ENCODE measurements at regions not wholly inside any gene's neighbourhood (a gene's known extent, or its start where the extent isn't known, plus 50 kb on each side); places are given as distances from the start of the nearest gene placed in this dataset.

DNA sequence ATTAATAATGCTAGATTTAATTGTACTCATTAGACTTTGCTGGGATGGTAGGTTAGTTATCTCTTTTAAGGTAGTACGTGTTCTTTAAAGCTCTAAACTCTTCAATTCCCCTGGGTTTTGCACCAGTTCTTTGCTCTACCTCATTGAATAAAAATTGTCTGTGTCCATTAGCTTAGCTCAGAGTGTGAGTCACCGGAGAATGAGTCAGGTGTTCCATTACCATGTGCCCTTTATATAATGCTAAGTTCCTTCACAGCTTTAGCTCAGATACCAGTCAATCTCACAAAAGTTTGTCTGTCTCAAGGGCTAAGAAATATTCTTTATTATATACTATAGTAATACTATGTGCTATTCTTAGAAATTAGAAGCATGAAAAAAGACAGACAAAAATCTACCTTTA is 339.4 kb downstream of the PRELID2 start:
- H3K36me3 ChIP-seq (ENCODE audit: control insufficient read depth, insufficient read depth, low read length): no peaks in the 10 kb centered on the region
- no peak overlapping the region for H3K4me3 ChIP-seq (ENCODE audit: low read depth, low read length)
- no peaks in the 10 kb centered on the region for H3K27me3 ChIP-seq (replicated peaks; ENCODE audit: control insufficient read depth, insufficient read depth, low read length)
- no peak for TF ChIP-seq CTCF (IDR thresholded peaks at IDR 0.05; ENCODE audit: insufficient read depth in 1 of 2, low read depth in 1 of 2, low read length in 1 of 2, severe bottlenecking in 1 of 2, unreplicated experiment in 1 of 2)
- CTCF ChIA-PET: no interaction called here
- intact Hi-C loops (cut with micrococcal nuclease; ENCODE audit: unreplicated experiment): no loop called here
- POLR2A ChIA-PET: no interaction called here
- H3K4me3 Mint-ChIP-seq (ENCODE audit: unreplicated experiment): no peak overlapping the region
- DNase-seq: no peak
- H3K27ac Mint-ChIP-seq (ENCODE audit: unreplicated experiment): no peak overlapping the region
- H3K9me3 Mint-ChIP-seq (ENCODE audit: unreplicated experiment): no peaks in the 10 kb centered on the region
- H3K4me1 ChIP-seq: no peaks in the 10 kb centered on the region
- no peaks in the 10 kb centered on the region for H3K36me3 Mint-ChIP-seq (ENCODE audit: insufficient read depth, unreplicated experiment)
- H3K9me3 ChIP-seq: no peaks in the 10 kb centered on the region
- no peaks in the 10 kb centered on the region for H3K27me3 Mint-ChIP-seq (ENCODE audit: insufficient read depth, unreplicated experiment)
- no peaks in the 10 kb centered on the region for H3K4me1 Mint-ChIP-seq (ENCODE audit: low read depth, unreplicated experiment)
- BruUV-seq (replicated peaks): no TSS peak

DNA sequence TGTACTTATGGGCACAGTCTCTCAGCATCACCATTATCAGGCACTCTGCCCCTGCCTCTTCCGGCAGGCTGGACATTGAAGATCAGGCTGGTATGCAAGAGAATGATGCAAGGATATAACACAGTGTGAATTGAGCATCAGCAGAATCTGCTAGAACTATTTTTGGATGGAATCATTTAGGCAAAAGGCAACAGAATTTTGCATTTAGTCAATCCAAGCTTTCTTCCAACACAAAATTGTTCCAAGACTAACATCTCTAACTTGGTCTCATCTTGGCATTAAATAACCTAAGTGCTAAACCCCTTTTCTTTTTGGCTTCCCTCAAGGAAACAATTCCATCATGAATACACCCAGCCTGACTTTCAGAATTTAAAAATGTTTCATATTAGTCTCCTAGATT is 339.9 kb downstream of the PRELID2 start:
- H3K27me3 ChIP-seq (replicated peaks; ENCODE audit: control insufficient read depth, insufficient read depth, low read length): no peaks in the 10 kb centered on the region
- H3K4me3 ChIP-seq (ENCODE audit: low read depth, low read length): no peak overlapping the region
- Mint-ChIP-seq H3K4me1 (ENCODE audit: low read depth, unreplicated experiment) (no peaks in the 10 kb centered on the region), H3K4me3 (ENCODE audit: unreplicated experiment) (no peak overlapping the region), H3K27me3 (ENCODE audit: insufficient read depth, unreplicated experiment) (no peaks in the 10 kb centered on the region), H3K9me3 (ENCODE audit: unreplicated experiment) (no peaks in the 10 kb centered on the region), H3K36me3 (ENCODE audit: insufficient read depth, unreplicated experiment) (no peaks in the 10 kb centered on the region), H3K27ac (ENCODE audit: unreplicated experiment) (no peak overlapping the region)
- H3K36me3 ChIP-seq (ENCODE audit: control insufficient read depth, insufficient read depth, low read length): no peaks in the 10 kb centered on the region
- BruUV-seq (replicated peaks): no TSS peak
- TF ChIP-seq CTCF (IDR thresholded peaks at IDR 0.05; ENCODE audit: insufficient read depth in 1 of 2, low read depth in 1 of 2, low read length in 1 of 2, severe bottlenecking in 1 of 2, unreplicated experiment in 1 of 2): no peak
- CTCF ChIA-PET: no interaction called here
- DNase-seq: no peak
- H3K9me3 ChIP-seq: no peaks in the 10 kb centered on the region
- intact Hi-C loops (cut with micrococcal nuclease; ENCODE audit: unreplicated experiment): no loop called here
- H3K4me1 ChIP-seq: no peaks in the 10 kb centered on the region
- POLR2A ChIA-PET: no interaction called here

- no TSS peak for BruUV-seq (replicated peaks)
- H3K9me3 Mint-ChIP-seq (ENCODE audit: unreplicated experiment): no peaks in the 10 kb centered on the region
These were observed 341.7 kb downstream of the PRELID2 start for GRCh38 chr5:145493435-145493834.

More at GRCh38 chr5:145493435-145493834, 341.7 kb downstream of the PRELID2 start:
- intact Hi-C loops (cut with micrococcal nuclease; ENCODE audit: unreplicated experiment): no loop called here
- no peak for TF ChIP-seq CTCF (IDR thresholded peaks at IDR 0.05; ENCODE audit: insufficient read depth in 1 of 2, low read depth in 1 of 2, low read length in 1 of 2, severe bottlenecking in 1 of 2, unreplicated experiment in 1 of 2)
- Mint-ChIP-seq H3K36me3 (ENCODE audit: insufficient read depth, unreplicated experiment) (no peaks in the 10 kb centered on the region), H3K27me3 (ENCODE audit: insufficient read depth, unreplicated experiment) (no peaks in the 10 kb centered on the region), H3K27ac (ENCODE audit: unreplicated experiment) (no peak overlapping the region), H3K4me3 (ENCODE audit: unreplicated experiment) (no peak overlapping the region), H3K4me1 (ENCODE audit: low read depth, unreplicated experiment) (no peaks in the 10 kb centered on the region)
- POLR2A ChIA-PET: no interaction called here
- DNase-seq: no peak
- no peaks in the 10 kb centered on the region for H3K27me3 ChIP-seq (replicated peaks; ENCODE audit: control insufficient read depth, insufficient read depth, low read length)
- no peak overlapping the region for H3K4me3 ChIP-seq (ENCODE audit: low read depth, low read length)
- no peaks in the 10 kb centered on the region for H3K9me3 ChIP-seq
- CTCF ChIA-PET: no interaction called here
- no peaks in the 10 kb centered on the region for H3K4me1 ChIP-seq
- no peaks in the 10 kb centered on the region for H3K36me3 ChIP-seq (ENCODE audit: control insufficient read depth, insufficient read depth, low read length)
